Peyer's patch (tissue), 4 donors: ENCODE measurements at regions not wholly inside any gene's neighbourhood (a gene's known extent, or its start where the extent isn't known, plus 50 kb on each side); places are given as distances from the start of the nearest gene placed in this dataset.
"Not testable (repeated sequence)": the region's sequence is repeated elsewhere in the genome, so short reads cannot be mapped to it uniquely, and the experiment has no call there.

ENCODE experiments used
- DNase-seq, 3 donors: peaks; one replicate each; pipeline ENCODE4 v3.0.0-alpha.2; 2017 to 2019
- H3K27ac ChIP-seq, 4 donors: fragments of 200-600 bp; sonication (generic); one replicate each; pipeline ENCODE4 v1.5.1; 2016 to 2019
- H3K27me3 ChIP-seq, 2 donors: fragments of 200-600 bp; sonication (generic); one replicate each; pipeline ENCODE4 v1.5.1; 2019
- H3K36me3 ChIP-seq, 3 donors: fragments of 200-600 bp; sonication (generic); one replicate each; pipeline ENCODE4 v1.5.1; 2016 to 2019
- H3K4me1 ChIP-seq, 4 donors: fragments of 200-600 bp; sonication (generic); one replicate each; pipeline ENCODE4 v1.5.1; 2016 to 2019
- H3K4me3 ChIP-seq, 4 donors: fragments of 200-600 bp; sonication (generic); 1 replicate in 3 of 4; 2 replicates in 1 of 4; pipeline ENCODE4 v1.5.1; 2016 to 2019; ENCODE audit warnings: mild to moderate bottlenecking in 1 of 4
- H3K9me3 ChIP-seq, 4 donors: fragments of 200-600 bp; sonication (generic); one replicate each; pipeline ENCODE4 v1.5.1; 2016 to 2019; ENCODE audit warnings: mild to moderate bottlenecking in 1 of 4
- CTCF ChIP-seq, 6 experiments: fragments of 450-650 bp in 4 of 6; fragments of 200-600 bp in 2 of 6; sonication (generic) in 1 of 6; IDR thresholded peaks; one replicate each; pipeline ENCODE4 v1.5.1; 2017 to 2019; ENCODE audit warnings: antibody characterized with exemption in 6 of 6, mild to moderate bottlenecking in 3 of 6, moderate library complexity in 1 of 6
- POLR2A ChIP-seq, 2 donors: fragments of 450-650 bp; IDR thresholded peaks; one replicate each; pipeline ENCODE4 v1.5.1; 2017; ENCODE audit warnings: antibody characterized with exemption in 2 of 2, mild to moderate bottlenecking in 2 of 2, moderate library complexity in 2 of 2

- H3K9me3 ChIP-seq: no peaks in the 10 kb centered on the region
- no peak for DNase-seq
- TF ChIP-seq POLR2A (IDR thresholded peaks at IDR 0.05) (no peak), CTCF (IDR thresholded peaks at IDR 0.05) (no peak)
- H3K4me3 ChIP-seq: no peak overlapping the region
- H3K4me1 ChIP-seq: no peaks in the 10 kb centered on the region
- no peaks in the 10 kb centered on the region for H3K36me3 ChIP-seq
- H3K27me3 ChIP-seq: no peaks in the 10 kb centered on the region
- H3K27ac ChIP-seq: no peak overlapping the region
These were observed 602.7 kb upstream of the FLRT2 start for GRCh38 chr14:84927096-84927827.

GRCh38 chr14:84929086-84929485, 600.9 kb upstream of the FLRT2 start:
- H3K27ac ChIP-seq: no peak overlapping the region
- H3K36me3 ChIP-seq: no peaks in the 10 kb centered on the region
- H3K4me3 ChIP-seq: no peak overlapping the region
- no peaks in the 10 kb centered on the region for H3K4me1 ChIP-seq
- no peaks in the 10 kb centered on the region for H3K9me3 ChIP-seq
- no peak for TF ChIP-seq CTCF (IDR thresholded peaks at IDR 0.05)
- no peak for TF ChIP-seq POLR2A (IDR thresholded peaks at IDR 0.05)
- no peaks in the 10 kb centered on the region for H3K27me3 ChIP-seq
- no peak for DNase-seq

GRCh38 chr14:84929834-84930233, 600.1 kb upstream of the FLRT2 start:
- H3K36me3 ChIP-seq: no peaks in the 10 kb centered on the region
- H3K27ac ChIP-seq: no peak overlapping the region
- no peaks in the 10 kb centered on the region for H3K27me3 ChIP-seq
- H3K9me3 ChIP-seq: no peaks in the 10 kb centered on the region
- DNase-seq: no peak
- TF ChIP-seq POLR2A (IDR thresholded peaks at IDR 0.05): no peak
- TF ChIP-seq CTCF (IDR thresholded peaks at IDR 0.05): no peak
- no peaks in the 10 kb centered on the region for H3K4me1 ChIP-seq
- H3K4me3 ChIP-seq: no peak overlapping the region

- H3K4me3 ChIP-seq: no peak overlapping the region
- DNase-seq: no peak
- H3K9me3 ChIP-seq: no peaks in the 10 kb centered on the region
- H3K27ac ChIP-seq: no peak overlapping the region
- H3K4me1 ChIP-seq: no peaks in the 10 kb centered on the region
- TF ChIP-seq POLR2A (IDR thresholded peaks at IDR 0.05) (no peak), CTCF (IDR thresholded peaks at IDR 0.05) (no peak)
- H3K36me3 ChIP-seq: no peaks in the 10 kb centered on the region
- no peaks in the 10 kb centered on the region for H3K27me3 ChIP-seq
These were observed 592.9 kb upstream of the FLRT2 start for GRCh38 chr14:84937016-84937415.

- no peak overlapping the region for H3K27ac ChIP-seq
These were observed 592.5 kb upstream of the FLRT2 start for GRCh38 chr14:84937449-84937848.

GRCh38 chr14:84944901-84945300, 585.0 kb upstream of the FLRT2 start:
- H3K4me3 ChIP-seq, H3K27me3 ChIP-seq, DNase-seq, H3K9me3 ChIP-seq, H3K36me3 ChIP-seq, H3K4me1 ChIP-seq, H3K27ac ChIP-seq: not testable (repeated sequence)

More at GRCh38 chr14:84937449-84937848, 592.5 kb upstream of the FLRT2 start:
- Histone ChIP-seq H3K36me3 (no peaks in the 10 kb centered on the region), H3K4me3 (no peak overlapping the region), H3K27me3 (no peaks in the 10 kb centered on the region), H3K9me3 (no peaks in the 10 kb centered on the region), H3K4me1 (no peaks in the 10 kb centered on the region)
- no peak for TF ChIP-seq CTCF (IDR thresholded peaks at IDR 0.05)
- no peak for TF ChIP-seq POLR2A (IDR thresholded peaks at IDR 0.05)
- no peak for DNase-seq
